NCI-H526 (cell line): ENCODE measurements at regions not wholly inside any gene's neighbourhood (a gene's known extent, or its start where the extent isn't known, plus 50 kb on each side); places are given as distances from the start of the nearest gene placed in this dataset.
A peak's percentile ranks its signal among the peaks of the same experiment; 100 is the strongest.

Experiments used
- DNase-seq, 2 experiments: peaks; one replicate each; lab custom pipeline; 2025; lab: John Stamatoyannopoulos, UW

GRCh38 chr1:38334930-38335592 lies 288.5 kb upstream of the POU3F1 start:
- no peak for DNase-seq

DNA sequence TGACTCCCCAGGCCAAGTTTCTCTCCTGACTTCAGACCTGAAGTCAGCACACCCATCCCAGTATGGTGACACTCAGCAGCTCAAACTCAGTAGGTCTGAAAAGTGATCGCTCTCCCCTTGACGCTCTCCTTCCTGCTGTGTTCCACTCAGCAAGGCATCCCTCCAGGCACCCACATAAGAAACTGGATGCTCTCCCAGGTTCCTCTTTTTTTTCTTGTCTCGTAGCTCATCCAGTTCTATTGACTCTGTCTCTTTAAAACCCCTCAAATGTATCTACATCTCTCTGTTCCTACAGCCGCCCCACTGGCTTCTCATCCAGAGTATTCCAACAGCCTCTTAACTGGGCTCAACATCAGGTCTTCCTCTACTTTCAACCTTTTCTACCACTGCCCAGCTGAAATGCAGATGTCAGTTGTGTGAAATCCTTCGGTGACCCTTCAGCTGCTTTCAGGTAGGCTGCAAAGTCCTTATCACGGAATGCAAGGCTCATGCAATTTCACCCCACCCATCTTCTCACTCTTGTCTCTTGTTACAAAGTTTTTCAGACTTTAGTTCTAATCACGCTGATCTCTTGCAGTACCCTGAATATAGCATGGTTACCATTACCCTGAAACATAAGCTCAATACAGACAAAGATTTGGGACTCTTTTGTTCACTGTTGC lies 286.2 kb upstream of the POU3F1 start:
- DNase-seq, result no peak

DNA sequence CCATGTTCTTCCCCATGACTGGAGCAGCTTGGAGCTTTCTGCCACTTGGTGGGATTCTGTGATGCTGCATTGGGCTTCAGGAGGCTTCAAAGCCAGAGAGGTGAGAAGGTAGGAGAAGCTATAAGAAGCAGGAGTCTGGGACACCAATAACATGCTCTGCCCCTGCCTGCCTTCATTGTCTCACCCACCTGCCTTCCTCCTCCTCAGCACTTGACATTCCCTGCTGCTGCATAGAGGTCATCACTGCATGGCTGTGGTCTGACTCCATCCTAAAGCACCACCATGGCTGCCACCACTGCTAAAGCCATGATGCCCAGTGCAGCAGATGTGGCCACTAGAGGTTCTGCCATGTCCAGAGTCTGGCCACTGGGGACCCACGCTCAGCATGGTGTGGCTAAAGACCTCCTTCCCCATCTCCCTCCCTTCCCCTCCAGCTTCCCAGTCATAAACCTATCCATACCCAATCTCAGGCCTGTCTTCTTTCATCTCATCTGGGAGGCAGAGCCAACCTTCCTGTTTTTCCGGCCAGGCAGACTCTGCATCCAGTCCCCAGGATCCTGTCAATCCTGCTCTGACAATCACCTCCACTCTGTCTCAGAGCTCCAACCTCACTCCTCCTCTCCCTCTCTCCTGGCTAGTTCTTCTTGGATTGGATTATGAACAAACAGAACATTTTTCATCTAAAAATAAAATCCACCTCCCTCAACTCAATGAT lies 285.1 kb upstream of the POU3F1 start:
- no peak for DNase-seq

- DNase-seq, result no peak
Observed at GRCh38 chr1:38330799-38331198, 284.2 kb upstream of the POU3F1 start.

GRCh38 chr1:38329644-38330043 lies 283.1 kb upstream of the POU3F1 start:
- no peak for DNase-seq

- no peak for DNase-seq
Observed at GRCh38 chr1:38328278-38329035, 281.9 kb upstream of the POU3F1 start.

- DNase-seq, result no peak
Observed at GRCh38 chr1:38327559-38327973, 281.0 kb upstream of the POU3F1 start.

DNA sequence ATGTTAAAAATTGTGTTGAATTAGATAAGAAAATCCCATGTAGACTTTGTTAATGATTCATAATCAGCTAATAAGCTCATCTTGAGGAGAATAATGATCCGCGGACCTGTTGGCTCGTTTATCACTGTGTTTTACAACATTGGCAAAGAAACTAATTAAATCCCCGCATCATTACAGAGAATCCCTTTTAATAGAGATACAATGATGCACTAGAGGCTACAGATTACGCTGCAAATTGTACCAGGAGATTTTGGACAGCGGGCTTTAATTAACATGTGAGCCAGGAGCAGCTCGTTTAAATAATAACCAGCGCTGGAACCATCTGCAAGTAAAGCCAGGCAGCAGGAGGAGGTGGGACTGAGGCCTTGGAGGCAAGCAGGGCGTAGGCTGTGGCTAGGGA lies 280.3 kb upstream of the POU3F1 start:
- no peak for DNase-seq

DNA sequence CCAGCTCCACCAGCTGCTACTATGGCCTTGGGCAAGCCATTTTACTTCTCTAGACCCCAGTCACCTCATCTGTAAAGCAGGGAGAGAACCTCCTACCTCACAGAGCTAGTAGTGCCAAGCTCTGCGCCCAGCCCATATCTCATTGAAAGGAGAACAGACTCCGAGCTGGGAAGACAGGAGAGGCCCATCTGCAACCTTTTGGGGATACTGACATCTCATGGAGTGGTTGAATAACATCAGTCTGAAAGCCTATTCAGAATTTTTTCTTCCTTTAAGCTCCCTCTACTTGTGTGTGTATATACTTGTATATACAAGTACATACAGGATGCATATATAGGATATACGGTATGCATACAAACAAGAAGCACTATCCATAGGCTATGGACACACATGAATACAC lies 279.5 kb upstream of the POU3F1 start:
- peak in 1 of 2 experiments; percentile 40 for DNase-seq

GRCh38 chr1:38312753-38313152 lies 266.2 kb upstream of the POU3F1 start:
- DNase-seq, result no peak

- DNase-seq, result no peak
Observed at GRCh38 chr1:38310079-38310478, 263.5 kb upstream of the POU3F1 start.

DNA sequence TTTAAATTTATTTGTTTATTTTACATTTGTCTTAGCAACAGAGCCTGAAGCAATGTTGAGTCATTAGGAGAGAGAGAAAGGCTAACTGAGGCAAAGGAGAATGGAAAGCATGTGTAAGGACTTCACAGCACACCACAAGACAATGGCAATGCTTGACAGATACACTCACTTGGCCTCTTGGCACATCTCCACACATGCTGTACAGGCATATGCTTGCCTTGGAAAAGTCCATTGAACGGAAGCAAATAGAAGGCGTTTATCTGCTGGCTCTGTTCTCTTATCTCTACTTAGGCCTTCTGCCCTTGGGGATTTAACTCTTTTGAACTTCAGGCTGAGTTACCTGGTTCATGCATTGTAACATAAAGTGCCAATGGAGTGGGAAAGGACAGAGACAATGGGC lies 262.2 kb upstream of the POU3F1 start:
- no peak for DNase-seq

GRCh38 chr1:38305666-38306065 lies 259.1 kb upstream of the POU3F1 start:
- no peak for DNase-seq

- DNase-seq, result peak in 1 of 2 experiments; percentile 40
Observed at GRCh38 chr1:38303843-38304242, 257.2 kb upstream of the POU3F1 start.

- DNase-seq, result no peak
Observed at GRCh38 chr1:38301040-38301439, 254.4 kb upstream of the POU3F1 start.

DNA sequence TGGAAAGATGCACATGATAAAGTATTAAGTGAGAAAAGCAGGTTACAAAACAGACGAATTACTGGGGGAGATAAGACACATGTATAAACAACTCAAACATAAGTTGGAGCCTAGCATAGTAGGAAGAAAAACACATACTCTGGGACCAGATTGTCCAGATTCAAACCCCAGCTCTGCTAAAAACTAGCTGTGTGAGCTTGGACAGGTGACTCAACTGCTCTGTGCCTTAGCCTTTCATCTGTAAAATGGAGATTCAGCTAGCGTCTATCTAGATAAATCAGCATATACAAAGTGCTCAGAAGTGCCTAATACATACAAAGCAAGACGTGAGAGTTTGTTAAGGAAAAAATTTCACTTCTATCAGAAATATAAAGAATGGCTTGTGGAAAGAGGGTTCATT lies 254.0 kb upstream of the POU3F1 start:
- DNase-seq, result no peak

GRCh38 chr1:38297842-38298241 lies 251.2 kb upstream of the POU3F1 start:
- no peak for DNase-seq

- no peak for DNase-seq
Observed at GRCh38 chr1:38297246-38297645, 250.7 kb upstream of the POU3F1 start.

- no peak for DNase-seq
Observed at GRCh38 chr1:38296047-38296446, 249.5 kb upstream of the POU3F1 start.

- no peak for DNase-seq
Observed at GRCh38 chr1:38293567-38293966, 247.0 kb upstream of the POU3F1 start.

DNA sequence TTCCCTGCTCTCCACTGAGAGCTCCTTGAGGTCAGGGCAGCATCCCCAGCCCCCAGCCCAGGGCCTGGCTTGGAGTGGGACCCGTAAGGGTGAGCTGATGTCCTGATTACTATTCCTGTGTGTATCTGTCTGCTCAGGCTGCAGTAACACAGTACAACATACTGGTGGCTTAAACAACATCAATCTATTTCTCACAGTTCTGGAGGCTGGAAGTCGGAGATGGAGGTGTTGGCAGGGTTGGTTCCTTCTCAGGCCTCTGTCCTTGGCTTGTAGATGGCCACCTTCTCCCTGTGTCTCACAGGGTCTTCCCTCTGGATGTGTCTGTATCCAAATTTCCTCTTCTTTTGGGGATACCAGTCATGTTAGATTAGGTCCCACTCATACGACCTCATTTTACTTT lies 246.4 kb upstream of the POU3F1 start:
- DNase-seq, result no peak

DNA sequence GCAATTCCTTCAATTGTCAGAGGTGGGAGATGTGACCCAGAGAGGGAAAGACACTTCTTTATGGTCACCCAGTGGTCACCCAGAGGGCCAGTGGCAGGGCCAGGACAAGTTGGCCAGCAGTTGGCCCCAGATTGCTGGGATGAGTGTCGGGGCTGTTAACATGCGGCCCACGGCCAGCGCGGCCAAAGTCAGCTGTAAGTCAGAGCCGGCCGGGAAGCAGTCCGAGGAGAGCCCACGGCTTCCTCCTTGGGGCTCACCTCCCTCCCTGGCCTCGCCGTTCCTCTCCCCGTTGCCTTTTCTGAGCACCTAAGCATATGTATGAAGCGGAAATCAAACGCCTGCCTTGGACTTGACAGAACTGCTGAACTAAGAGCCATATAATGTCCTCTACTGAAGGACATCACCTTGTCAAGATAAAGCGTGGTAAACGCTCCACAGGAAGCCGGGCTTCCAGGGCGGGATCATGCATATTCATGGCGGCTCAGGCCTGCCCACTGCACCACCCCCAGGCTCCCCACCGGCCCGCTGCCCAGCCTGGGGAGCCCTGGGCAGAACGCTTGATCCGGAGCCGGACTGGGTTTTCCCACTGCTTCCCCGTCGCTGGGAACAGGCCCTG lies 245.4 kb upstream of the POU3F1 start:
- no peak for DNase-seq
